GM18505 (cell line): ENCODE measurements at regions not wholly inside any gene's neighbourhood (a gene's known extent, or its start where the extent isn't known, plus 50 kb on each side); places are given as distances from the start of the nearest gene placed in this dataset.

Source experiments
- ATAC-seq: cut with Tn5 transposase; IDR thresholded peaks from one replicate; pipeline ENCODE4 v1.9.1; 2021; ENCODE audit not compliant: unreplicated experiment
- POLR2A ChIP-seq: IDR thresholded peaks from 4 replicates; pipeline ENCODE4 v1.6.1; 2011; ENCODE audit warnings: borderline replicate concordance; ENCODE audit not compliant: insufficient read depth, insufficient read length; ENCODE audit errors: extremely low read depth

- ATAC-seq = no peak
- TF ChIP-seq POLR2A = no peak
Observed at GRCh38 chr1:62998845-62999649, 215.1 kb downstream of the ATG4C start.

GRCh38 chr1:63000508-63000907, 216.6 kb downstream of the ATG4C start:
- no peak for TF ChIP-seq POLR2A
- no peak for ATAC-seq

GRCh38 chr1:63004868-63005267, 220.9 kb downstream of the ATG4C start:
- TF ChIP-seq POLR2A = no peak
- no peak for ATAC-seq

GRCh38 chr1:63005812-63006211, 221.9 kb downstream of the ATG4C start:
- no peak for TF ChIP-seq POLR2A
- ATAC-seq = no peak

GRCh38 chr1:63009421-63009820, 225.5 kb downstream of the ATG4C start:
- no peak for TF ChIP-seq POLR2A
- no peak for ATAC-seq

GRCh38 chr1:63010913-63011660, 227.2 kb downstream of the ATG4C start:
- no peak for ATAC-seq

GRCh38 chr1:63012339-63012738, 228.4 kb downstream of the ATG4C start:
- TF ChIP-seq POLR2A = no peak
- ATAC-seq = no peak

More at GRCh38 chr1:63010913-63011660, 227.2 kb downstream of the ATG4C start:
- TF ChIP-seq POLR2A = no peak

- TF ChIP-seq POLR2A = no peak
Observed at GRCh38 chr1:63014267-63014666, 230.3 kb downstream of the ATG4C start.

GRCh38 chr1:63022319-63022718, 238.4 kb downstream of the ATG4C start:
- TF ChIP-seq POLR2A = no peak
- no peak for ATAC-seq

More at GRCh38 chr1:63014267-63014666, 230.3 kb downstream of the ATG4C start:
- ATAC-seq = no peak

GRCh38 chr1:63023171-63023570, 239.2 kb downstream of the ATG4C start:
- ATAC-seq = no peak
- TF ChIP-seq POLR2A = no peak

- no peak for TF ChIP-seq POLR2A
- no peak for ATAC-seq
Observed at GRCh38 chr1:63023637-63024036, 239.7 kb downstream of the ATG4C start.

- TF ChIP-seq POLR2A = no peak
- no peak for ATAC-seq
Observed at GRCh38 chr1:63024132-63024531, 240.2 kb downstream of the ATG4C start.

- TF ChIP-seq POLR2A = no peak
- ATAC-seq = no peak
Observed at GRCh38 chr1:63027176-63027575, 243.2 kb downstream of the ATG4C start.

GRCh38 chr1:63032171-63032570, 248.2 kb downstream of the ATG4C start:
- no peak for TF ChIP-seq POLR2A
- ATAC-seq = no peak
